ENCODE measurements at regions not wholly inside any gene's neighbourhood (a gene's known extent, or its start where the extent isn't known, plus 50 kb on each side); places are given as distances from the start of the nearest gene placed in this dataset.
"Not testable (repeated sequence)": the region's sequence is repeated elsewhere in the genome, so short reads cannot be mapped to it uniquely, and the experiment has no call there.

GRCh38 chr17:27950995-27951394, 57.8 kb upstream of the LYRM9 start:
- TF ChIP-seq, protein P1, sequence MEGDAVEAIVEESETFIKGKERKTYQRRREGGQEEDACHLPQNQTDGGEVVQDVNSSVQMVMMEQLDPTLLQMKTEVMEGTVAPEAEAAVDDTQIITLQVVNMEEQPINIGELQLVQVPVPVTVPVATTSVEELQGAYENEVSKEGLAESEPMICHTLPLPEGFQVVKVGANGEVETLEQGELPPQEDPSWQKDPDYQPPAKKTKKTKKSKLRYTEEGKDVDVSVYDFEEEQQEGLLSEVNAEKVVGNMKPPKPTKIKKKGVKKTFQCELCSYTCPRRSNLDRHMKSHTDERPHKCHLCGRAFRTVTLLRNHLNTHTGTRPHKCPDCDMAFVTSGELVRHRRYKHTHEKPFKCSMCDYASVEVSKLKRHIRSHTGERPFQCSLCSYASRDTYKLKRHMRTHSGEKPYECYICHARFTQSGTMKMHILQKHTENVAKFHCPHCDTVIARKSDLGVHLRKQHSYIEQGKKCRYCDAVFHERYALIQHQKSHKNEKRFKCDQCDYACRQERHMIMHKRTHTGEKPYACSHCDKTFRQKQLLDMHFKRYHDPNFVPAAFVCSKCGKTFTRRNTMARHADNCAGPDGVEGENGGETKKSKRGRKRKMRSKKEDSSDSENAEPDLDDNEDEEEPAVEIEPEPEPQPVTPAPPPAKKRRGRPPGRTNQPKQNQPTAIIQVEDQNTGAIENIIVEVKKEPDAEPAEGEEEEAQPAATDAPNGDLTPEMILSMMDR (IDR thresholded peaks at IDR 0.05; ENCODE audit: control insufficient read depth, insufficient read depth, low read depth, low read length, missing control alignments): no peak
- H3K4me3 ChIP-seq (ENCODE audit: control insufficient read depth, low read depth, low read length): no peak overlapping the region
- no peak for DNase-seq (ENCODE audit: low read depth)

DNA sequence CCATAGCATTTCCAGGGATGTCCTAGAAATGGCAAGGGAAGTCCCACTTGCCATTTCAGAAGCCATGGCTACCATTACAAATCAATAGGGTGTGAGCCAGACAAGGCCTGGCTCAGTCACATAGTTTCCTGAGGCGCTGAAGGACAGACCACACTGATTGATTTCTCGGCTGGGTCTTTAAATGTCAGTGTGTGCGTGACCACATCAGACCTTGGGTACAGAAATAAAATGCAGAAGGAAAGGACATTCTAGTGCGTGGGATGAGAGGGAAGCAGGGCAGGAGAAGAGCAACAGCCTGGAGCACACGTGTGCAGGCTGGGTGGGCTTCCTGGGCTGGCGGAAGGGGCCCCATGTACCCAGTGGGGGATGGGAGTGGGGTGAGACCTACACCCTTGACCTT, 58.7 kb upstream of the LYRM9 start:
- TF ChIP-seq, protein P1 (IDR thresholded peaks at IDR 0.05; ENCODE audit: control insufficient read depth, insufficient read depth, low read depth, low read length, missing control alignments): no peak
- no peak for DNase-seq (ENCODE audit: low read depth)
- no peak overlapping the region for H3K4me3 ChIP-seq (ENCODE audit: control insufficient read depth, low read depth, low read length)

DNA sequence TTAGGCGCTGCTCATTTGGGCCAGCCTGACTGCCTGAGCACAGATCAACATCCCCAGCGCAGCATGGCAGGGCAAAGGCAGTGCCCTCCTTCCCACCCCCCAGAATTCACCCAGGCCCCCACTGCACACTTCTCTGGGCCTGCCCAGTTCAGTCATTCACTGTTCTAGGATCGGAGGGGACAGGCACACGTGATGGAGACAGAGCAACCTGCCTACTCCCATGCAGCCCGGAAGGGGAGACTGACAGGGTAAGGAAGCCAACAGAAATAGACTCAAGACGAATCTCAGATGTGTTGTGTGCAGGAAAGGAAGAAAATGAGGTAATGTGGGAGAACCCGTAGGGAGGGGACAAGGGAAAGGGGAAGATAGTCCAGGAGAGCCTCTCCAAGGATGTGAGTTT, 59.2 kb upstream of the LYRM9 start:
- TF ChIP-seq, protein P1 (IDR thresholded peaks at IDR 0.05; ENCODE audit: control insufficient read depth, insufficient read depth, low read depth, low read length, missing control alignments): no peak
- DNase-seq (ENCODE audit: low read depth): no peak
- no peak overlapping the region for H3K4me3 ChIP-seq (ENCODE audit: control insufficient read depth, low read depth, low read length)

DNA sequence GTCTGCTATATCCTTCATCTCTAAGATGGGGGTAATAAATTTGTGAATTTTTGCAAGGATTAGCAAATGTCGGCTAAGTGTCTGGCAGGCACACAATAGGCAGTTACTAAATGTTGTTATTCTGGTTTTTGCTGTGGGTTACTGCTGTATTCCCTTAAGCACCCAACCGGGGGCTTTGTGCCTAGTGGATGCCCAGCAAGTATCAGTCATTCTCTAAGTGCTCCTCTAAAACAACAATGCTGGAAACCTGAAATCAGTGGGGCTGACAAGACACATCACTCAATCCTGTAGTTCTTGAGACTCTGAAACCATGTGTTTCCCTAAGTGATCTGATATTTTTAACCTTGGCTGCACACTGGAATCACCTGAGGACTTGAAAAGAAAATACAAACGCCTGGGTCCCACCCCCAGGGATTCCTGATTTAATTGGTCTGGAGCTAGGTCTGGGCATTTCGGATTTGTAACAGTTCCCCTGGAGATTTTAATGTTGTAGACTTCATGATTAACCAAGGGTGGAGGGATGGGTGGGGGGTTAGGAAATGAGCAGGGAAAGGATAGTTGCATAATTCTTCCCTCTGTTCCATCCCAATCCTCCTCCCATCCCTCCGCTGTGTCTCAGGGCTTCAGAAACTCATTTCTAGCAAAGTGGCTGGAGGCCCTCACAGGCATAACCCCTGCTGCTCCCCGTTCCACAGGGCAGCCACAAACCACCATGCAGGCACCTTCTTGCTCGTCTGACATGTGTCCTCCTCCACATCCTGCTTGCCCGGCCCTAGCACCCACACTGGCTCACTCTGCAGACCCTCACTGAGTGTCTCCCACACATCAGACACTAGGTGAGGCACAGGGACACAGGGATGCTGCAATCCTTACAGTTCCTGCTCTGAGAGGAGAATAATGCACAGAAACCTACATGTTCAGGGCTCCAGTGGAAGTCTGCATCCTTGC, 61.7 kb upstream of the LYRM9 start:
- TF ChIP-seq, protein P1 (IDR thresholded peaks at IDR 0.05; ENCODE audit: control insufficient read depth, insufficient read depth, low read depth, low read length, missing control alignments): no peak
- no peak for DNase-seq (ENCODE audit: low read depth)
- H3K4me3 ChIP-seq (ENCODE audit: control insufficient read depth, low read depth, low read length): no peak overlapping the region

DNA sequence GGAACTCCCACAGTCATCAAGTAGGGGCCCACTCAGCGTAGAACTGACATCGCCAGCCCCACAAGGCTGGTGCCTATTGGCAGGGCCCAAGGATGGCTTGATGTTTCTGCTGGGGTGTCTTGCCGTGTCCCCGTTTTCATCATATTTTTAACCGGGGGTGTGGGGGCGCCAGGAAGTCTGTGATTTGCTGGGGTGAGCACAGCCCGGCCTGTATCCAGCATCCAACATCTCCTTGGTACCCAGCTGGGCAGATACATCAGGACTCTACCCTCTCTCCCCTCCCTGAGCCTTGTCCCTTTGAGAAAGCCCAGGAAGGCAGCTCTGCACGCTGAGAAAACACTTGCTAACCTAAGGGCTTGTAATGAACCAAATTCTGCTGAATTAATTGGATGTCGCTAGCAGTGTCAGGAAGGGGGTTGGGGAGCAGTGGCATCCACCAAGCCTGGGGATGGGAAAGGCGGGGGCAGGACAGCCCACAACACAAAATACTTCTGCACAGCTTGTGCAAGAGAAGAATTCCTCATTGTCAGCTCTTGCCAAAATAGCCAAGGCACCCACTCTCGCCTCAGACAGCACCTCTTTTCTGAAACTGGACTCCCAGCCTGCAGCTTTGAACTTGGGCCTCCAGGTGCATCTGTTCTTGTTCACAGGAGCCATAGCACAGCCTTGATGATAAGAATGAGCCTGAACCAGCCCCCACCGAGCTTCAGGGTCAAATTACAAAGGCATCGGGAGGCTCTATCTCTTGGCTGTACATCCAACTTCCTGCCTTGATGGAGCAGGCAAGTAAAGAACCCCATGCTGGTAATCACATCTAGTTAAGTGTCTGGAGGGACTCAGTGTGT, 63.7 kb upstream of the LYRM9 start:
- no peak for DNase-seq (ENCODE audit: low read depth)
- no peak overlapping the region for H3K4me3 ChIP-seq (ENCODE audit: control insufficient read depth, low read depth, low read length)
- TF ChIP-seq, protein P1 (IDR thresholded peaks at IDR 0.05; ENCODE audit: control insufficient read depth, insufficient read depth, low read depth, low read length, missing control alignments): no peak

DNA sequence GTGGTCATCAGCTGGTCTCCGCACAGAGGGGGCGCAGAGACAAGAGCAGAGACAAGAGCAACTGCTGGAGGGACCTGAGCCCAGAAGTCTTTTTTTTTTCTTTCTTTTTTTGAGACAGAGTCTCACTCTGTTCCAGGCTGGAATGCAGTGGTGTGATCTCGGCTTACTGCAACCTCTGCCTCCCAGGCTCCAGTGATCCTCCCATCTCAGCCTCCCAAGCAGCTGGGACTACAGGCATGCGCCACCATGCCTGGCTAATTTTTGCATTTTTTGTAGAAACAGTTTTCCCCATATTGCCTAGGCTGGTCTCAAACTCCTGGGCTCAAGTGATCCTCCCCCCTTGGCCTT, 64.3 kb upstream of the LYRM9 start:
- H3K4me3 ChIP-seq (ENCODE audit: control insufficient read depth, low read depth, low read length); DNase-seq (ENCODE audit: low read depth): not testable (repeated sequence)

Data from AG09309 (cell line).